T47D (cell line): ENCODE measurements at regions not wholly inside any gene's neighbourhood (a gene's known extent, or its start where the extent isn't known, plus 50 kb on each side); places are given as distances from the start of the nearest gene placed in this dataset.
A peak's percentile ranks its signal among the peaks of the same experiment; 100 is the strongest.

Source experiments
- DNase-seq, 2 experiments: peaks; one replicate each; pipeline versions ENCODE4 v3.0.0 to v3.0.0-alpha.2; 2011 to 2012; ENCODE audit warnings: low read depth in 1 of 2, low spot score in 1 of 2
- JUND ChIP-seq: IDR thresholded peaks from 2 replicates; pipeline ENCODE4 v1.6.1; 2012; ENCODE audit warnings: low read depth
- in situ Hi-C: cut with HindIII; loops from 2 replicates; pipeline ENCODE4 v1.10.0; 2016; ENCODE audit warnings: low sequenced_read_pairs, low pct_unique_long_range_greater_than_20kb

- no peak for DNase-seq
- in situ Hi-C loops = no loop called here
- TF ChIP-seq JUND = no peak
These were observed 398.6 kb upstream of the DDI1 start for GRCh38 chr11:103637831-103638230.

- TF ChIP-seq JUND = no peak
- in situ Hi-C loops = no loop called here
- no peak for DNase-seq
These were observed 391.8 kb upstream of the DDI1 start for GRCh38 chr11:103644676-103645075.

GRCh38 chr11:103648054-103648453, 388.4 kb upstream of the DDI1 start:
- in situ Hi-C loops = no loop called here

DNA sequence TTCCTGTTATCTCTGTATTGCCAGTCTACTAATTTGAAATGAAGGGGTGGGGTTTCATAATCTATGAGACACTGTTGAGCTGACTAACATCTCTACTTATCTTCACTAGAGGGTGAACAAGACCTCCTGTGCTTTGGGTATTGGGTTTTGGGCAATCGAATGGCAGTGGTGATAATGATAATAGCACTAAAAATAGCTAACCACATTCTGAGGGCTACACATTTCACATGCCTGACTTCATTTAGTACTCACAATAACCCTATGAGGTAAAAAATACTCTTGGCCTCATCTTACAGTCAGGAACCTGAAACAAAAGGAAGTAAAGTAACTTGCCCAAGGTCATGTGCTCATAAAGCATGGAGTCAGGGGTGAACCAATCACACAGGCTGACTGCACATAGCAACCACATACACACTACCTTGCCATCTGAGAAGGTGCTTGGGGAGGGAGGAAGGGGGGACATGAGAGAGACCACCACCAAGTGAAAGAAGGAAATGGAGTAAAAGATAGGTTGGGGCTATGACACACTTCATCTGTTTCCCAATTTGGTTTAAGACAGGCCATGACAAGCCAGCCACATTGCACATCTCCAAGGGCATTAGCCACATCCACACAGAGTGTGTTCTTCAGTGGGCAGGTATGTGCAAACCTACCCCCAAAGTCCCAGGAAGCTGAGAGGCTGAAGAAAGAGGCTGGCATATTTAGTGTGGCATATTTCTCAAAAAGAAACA, 387.6 kb upstream of the DDI1 start:
- no peak for TF ChIP-seq JUND
- no peak for DNase-seq
- in situ Hi-C loops = no loop called here

More at GRCh38 chr11:103648054-103648453, 388.4 kb upstream of the DDI1 start:
- no peak for DNase-seq
- TF ChIP-seq JUND = no peak

DNA sequence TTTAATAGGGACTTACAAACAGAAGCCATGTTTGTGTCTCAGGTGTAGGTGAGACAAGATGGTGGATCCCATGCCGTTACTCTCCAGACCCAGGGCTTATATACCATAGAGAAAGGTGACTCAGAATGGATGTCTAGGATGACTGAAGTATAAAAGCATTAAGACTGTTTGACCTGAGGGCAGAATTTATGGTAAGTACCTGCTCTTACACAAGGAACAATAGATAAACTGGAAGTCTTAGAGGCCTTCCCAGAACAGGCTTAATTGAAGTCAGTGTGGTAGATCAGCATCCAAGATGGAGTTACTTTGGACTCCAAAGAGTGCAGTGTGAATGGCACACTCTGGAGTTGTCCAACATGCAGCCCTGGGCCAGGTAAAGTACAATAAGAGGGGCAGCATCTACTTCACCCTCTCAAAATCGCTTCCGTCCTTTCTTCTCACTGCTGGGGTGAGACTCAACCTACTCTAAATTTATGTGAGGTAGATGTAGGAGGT, 387.0 kb upstream of the DDI1 start:
- DNase-seq = no peak
- in situ Hi-C loops = no loop called here
- no peak for TF ChIP-seq JUND

DNA sequence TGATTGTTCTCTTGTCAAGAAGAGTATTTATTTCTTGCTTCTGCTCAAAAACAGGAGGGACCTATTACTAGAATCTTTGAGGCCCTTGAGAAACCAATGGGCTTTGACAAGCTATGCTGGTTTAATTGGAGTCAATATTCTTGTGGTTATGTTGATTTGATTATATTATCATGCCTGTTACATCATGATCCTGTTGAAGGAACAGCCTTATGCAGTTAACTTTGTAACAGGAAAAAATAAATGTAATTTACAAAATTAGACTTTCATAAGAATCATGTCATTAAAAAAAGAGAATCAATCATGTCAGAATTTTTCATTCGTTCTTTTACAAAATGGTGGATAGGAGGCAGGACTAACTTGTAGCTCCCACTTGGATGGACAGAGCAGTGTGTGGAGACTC, 386.1 kb upstream of the DDI1 start:
- no peak for TF ChIP-seq JUND
- DNase-seq = no peak
- in situ Hi-C loops = no loop called here

GRCh38 chr11:103651341-103651998, 385.0 kb upstream of the DDI1 start:
- no peak for DNase-seq
- in situ Hi-C loops = no loop called here
- TF ChIP-seq JUND = no peak

- DNase-seq = no peak
- no peak for TF ChIP-seq JUND
- in situ Hi-C loops = no loop called here
These were observed 384.4 kb upstream of the DDI1 start for GRCh38 chr11:103652013-103652412.

DNA sequence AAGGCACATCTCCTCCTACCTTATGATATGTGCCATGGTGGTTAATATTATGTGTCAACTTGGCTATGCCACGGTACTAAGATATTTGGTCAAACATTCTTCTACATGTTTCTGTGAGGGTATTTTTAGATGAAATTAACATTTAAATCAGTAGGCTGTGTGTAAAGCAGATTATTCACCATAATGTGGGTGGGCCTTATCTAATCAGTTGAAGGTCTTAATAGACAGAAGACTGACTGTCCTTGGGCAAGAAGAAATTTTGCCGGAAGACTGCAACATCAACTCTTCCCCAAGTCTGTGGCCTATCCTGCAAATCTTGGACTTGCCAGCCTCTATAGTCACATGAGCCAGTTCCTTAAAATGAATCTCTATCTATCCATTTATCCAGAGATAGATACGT, 380.1 kb upstream of the DDI1 start:
- no peak for TF ChIP-seq JUND
- in situ Hi-C loops = no loop called here
- DNase-seq = no peak

DNA sequence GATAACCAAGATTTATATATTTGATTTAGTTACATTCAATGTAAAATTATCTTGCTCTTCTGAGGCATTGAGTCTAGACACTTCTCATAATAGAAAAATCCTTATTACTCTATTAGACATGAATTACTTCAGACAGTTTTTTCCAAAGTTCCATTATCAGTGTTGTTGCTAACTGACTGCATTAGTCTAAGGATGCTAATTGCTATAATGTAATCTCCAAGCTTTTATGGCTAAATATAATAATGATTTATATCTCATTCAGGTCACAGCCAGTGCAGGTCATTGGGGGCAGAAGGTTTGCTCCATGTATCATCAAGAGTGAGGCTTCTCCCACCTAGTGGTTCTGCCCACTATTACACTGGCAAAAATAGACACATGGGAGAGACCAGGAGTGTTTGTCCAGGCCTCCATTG, 377.2 kb upstream of the DDI1 start:
- TF ChIP-seq JUND = no peak
- DNase-seq = peak in 1 of 2 experiments; percentile 22
- in situ Hi-C loops = no loop called here

- TF ChIP-seq JUND = no peak
- DNase-seq = no peak
- in situ Hi-C loops = no loop called here
These were observed 376.7 kb upstream of the DDI1 start for GRCh38 chr11:103659743-103660142.

DNA sequence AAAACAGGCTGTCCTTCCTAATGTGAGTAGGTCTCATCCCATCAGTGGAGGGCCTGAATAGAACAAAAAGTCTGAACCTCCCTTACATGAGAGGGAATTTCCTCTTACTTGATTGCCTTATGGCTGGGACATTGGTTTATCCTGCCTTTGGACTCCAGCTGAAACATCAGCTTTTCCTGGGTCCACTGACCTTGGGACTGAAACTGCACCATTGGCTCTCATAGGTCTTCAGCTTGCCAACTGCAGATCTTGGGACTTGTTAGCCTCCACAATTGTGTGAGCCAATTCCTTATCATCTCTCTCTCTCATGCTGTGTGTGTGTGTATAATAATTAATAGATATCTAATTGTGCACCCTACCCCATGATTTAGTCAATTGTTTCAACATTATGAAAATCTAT, 375.3 kb upstream of the DDI1 start:
- DNase-seq = no peak
- no peak for TF ChIP-seq JUND
- in situ Hi-C loops = no loop called here

GRCh38 chr11:103661991-103662390, 374.4 kb upstream of the DDI1 start:
- in situ Hi-C loops = no loop called here
- no peak for TF ChIP-seq JUND
- no peak for DNase-seq

GRCh38 chr11:103662880-103663279, 373.6 kb upstream of the DDI1 start:
- no peak for DNase-seq
- no peak for TF ChIP-seq JUND
- in situ Hi-C loops = no loop called here
